ENCODE measurements at regions not wholly inside any gene's neighbourhood (a gene's known extent, or its start where the extent isn't known, plus 50 kb on each side); places are given as distances from the start of the nearest gene placed in this dataset.

DNA sequence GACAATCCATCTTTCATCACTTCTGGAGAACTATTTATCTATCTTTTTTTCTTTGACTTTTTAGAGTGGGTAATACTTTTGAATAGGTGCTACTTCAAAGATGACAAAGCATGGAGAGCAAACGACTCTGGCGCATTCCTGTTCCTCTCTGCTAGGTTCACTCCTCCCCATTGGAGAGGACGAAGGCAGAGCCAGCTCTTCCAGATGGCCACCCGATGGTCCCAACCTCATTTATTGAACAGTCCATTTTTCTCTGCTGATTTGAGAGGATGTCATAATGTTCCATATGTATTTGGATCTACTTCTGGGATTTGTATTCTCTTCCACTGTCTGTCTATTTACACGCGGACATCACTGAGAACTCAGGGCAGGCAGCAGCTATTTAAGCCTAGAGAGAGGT is 284.3 kb upstream of the CXCR4 start:
- TF ChIP-seq, protein P1, sequence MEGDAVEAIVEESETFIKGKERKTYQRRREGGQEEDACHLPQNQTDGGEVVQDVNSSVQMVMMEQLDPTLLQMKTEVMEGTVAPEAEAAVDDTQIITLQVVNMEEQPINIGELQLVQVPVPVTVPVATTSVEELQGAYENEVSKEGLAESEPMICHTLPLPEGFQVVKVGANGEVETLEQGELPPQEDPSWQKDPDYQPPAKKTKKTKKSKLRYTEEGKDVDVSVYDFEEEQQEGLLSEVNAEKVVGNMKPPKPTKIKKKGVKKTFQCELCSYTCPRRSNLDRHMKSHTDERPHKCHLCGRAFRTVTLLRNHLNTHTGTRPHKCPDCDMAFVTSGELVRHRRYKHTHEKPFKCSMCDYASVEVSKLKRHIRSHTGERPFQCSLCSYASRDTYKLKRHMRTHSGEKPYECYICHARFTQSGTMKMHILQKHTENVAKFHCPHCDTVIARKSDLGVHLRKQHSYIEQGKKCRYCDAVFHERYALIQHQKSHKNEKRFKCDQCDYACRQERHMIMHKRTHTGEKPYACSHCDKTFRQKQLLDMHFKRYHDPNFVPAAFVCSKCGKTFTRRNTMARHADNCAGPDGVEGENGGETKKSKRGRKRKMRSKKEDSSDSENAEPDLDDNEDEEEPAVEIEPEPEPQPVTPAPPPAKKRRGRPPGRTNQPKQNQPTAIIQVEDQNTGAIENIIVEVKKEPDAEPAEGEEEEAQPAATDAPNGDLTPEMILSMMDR (IDR thresholded peaks at IDR 0.05) = no peak
- no peak for TF ChIP-seq POLR2AphosphoS5 (IDR thresholded peaks at IDR 0.05)

Data from breast epithelium (tissue), 3 donors.